Heart right ventricle (tissue), 16 donors: ENCODE measurements at regions not wholly inside any gene's neighbourhood (a gene's known extent, or its start where the extent isn't known, plus 50 kb on each side); places are given as distances from the start of the nearest gene placed in this dataset.

ENCODE experiments used
- ATAC-seq, 8 donors: fragments of 200-7000 bp; cut with Tn5 transposase; one replicate each; pipeline ENCODE4 v1.9.1; 2020; ENCODE audit warnings: mild to moderate bottlenecking in 8 of 8, moderate library complexity in 8 of 8, moderate number of reproducible peaks in 1 of 8
- DNase-seq, 2 donors: peaks; one replicate each; pipeline ENCODE4 v3.0.0-alpha.2; 2020
- H3K27ac ChIP-seq, 10 donors: fragments of 200-600 bp; sonication (generic) in 2 of 10; one replicate each; pipeline versions ENCODE4 v1.5.0 to v1.8.0; 2020 to 2022; ENCODE audit warnings: mild to moderate bottlenecking in 3 of 10
- H3K27me3 ChIP-seq, 7 donors: fragments of 200-600 bp; one replicate each; pipeline ENCODE4 v1.8.0; 2021 to 2022; ENCODE audit warnings: mild to moderate bottlenecking in 2 of 7
- H3K36me3 ChIP-seq, 9 donors: fragments of 200-600 bp; sonication (generic) in 1 of 9; one replicate each; pipeline versions ENCODE4 v1.5.0 to v1.8.0; 2020 to 2022; ENCODE audit warnings: mild to moderate bottlenecking in 2 of 9
- H3K4me1 ChIP-seq, 9 donors: fragments of 200-600 bp; sonication (generic) in 1 of 9; one replicate each; pipeline versions ENCODE4 v1.5.0 to v1.8.0; 2020 to 2022; ENCODE audit warnings: mild to moderate bottlenecking in 4 of 9
- H3K4me3 ChIP-seq, 10 donors: fragments of 200-600 bp; sonication (generic) in 2 of 10; one replicate each; pipeline versions ENCODE4 v1.5.0 to v1.8.0; 2020 to 2022; ENCODE audit warnings: mild to moderate bottlenecking in 7 of 10, moderate library complexity in 2 of 10
- H3K9me3 ChIP-seq, 11 donors: fragments of 200-600 bp in 10 of 11; sonication (generic) in 2 of 11; one replicate each; pipeline versions ENCODE4 v1.5.0 to v1.8.0; 2013 to 2022; ENCODE audit warnings: mild to moderate bottlenecking in 2 of 11, control low read depth in 1 of 11, moderate library complexity in 1 of 11
- CTCF ChIP-seq, 9 donors: fragments of 200-600 bp; sonication (generic) in 2 of 9; IDR thresholded peaks; one replicate each; pipeline versions ENCODE4 v1.5.0 to v1.8.0; 2021 to 2022; ENCODE audit warnings: antibody characterized with exemption in 9 of 9, mild to moderate bottlenecking in 5 of 9, moderate library complexity in 1 of 9
- WGBS, 2 donors: extraction: QIAGEN DNeasy Blood & Tissue Kit; methylation state at CpG; one replicate each; pipeline ENCODE4 v1.1.7; 2013; ENCODE audit warnings: inconsistent platforms in 1 of 2; 5-methylcytosine and 5-hydroxymethylcytosine counted together
- intact Hi-C, 10 donors: fragments of 100-400 bp; cut with DNase I; formaldehyde crosslinking; loops; one replicate each; pipeline versions ENCODE4 v1.11.1 to v1.14.2; 2022
- donor health status: Arrhythmogenic right ventricular cardiomyopathy.
- donor health status: ischemic (EF 13 %, LVEDD 7.1; RV severe dilation, severe dysfunction).
- donor health status: healthy with polysubstance abuse.
- donor health status: DM: no; HTN: yes; CAD: no.
- donor health status: DM: no; HTN: no; CAD: no.
- donor health status: ischemic (EF 25% LVEDD 6.9; RV normal size, moderate dysfunction).
- donor health status: ischemic (EF 25% LVEDD 5.7; RV mildly dilated, moderate dysfunction).
- donor health status: healthy.
- donor health status: DM: yes; HTN: yes; CAD: no.
- donor health status: Ischemic cardiomyopathy.
- donor health status: ischemic (EF 35%, LVEDD 5.7; RV mildly dilated, moderate dysfunction).
- donor health status: nonischemic (EF 11% LVEDD 7.7; RV severe dilation, severe dysfunction).
- donor health status: DM: yes; HTN: yes; CAD: no.
- donor health status: PGD.
- donor health status: ischemic (EF 29% LVEDD 5.4; RV normal size, mild dysfunction).
- donor health status: nonischemic (EF 23%, LVEDD 6.1; RV moderate dilation, normal function).

DNA sequence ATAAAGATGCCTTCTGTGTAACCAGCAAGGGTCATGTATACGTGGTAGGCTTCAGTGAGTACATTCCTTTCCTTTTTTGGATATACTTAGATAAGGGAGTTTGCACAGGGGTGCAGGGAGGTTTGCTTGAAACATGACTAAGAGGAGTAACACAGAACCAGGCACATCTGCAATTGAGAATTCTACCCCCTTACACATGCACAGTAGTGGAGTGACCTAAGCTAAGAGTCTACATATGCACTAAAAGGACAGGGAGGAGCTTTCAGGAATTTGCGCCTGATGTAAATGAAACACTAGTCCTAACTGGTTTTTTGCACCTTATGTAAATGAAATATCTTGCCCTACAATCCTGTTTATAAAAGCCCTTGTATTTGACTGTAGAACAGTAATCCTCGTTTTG, 194.8 kb upstream of the NABP1 start:
- Histone ChIP-seq H3K27me3 (no peaks in the 10 kb centered on the region), H3K4me3 (no peak overlapping the region), H3K9me3 (peaks cover 0 to 37% (median 10%) of the 10 kb centered on the region in 11 donors), H3K36me3 (no peaks in the 10 kb centered on the region), H3K27ac (no peak overlapping the region), H3K4me1 (peaks cover 5 to 38% (median 21%) of the 10 kb centered on the region in 9 donors)
- intact Hi-C loops = no loop called here
- WGBS, 2 donors = 66 to 71% methylated on average over 3 of the region's 3 CpGs
- DNase-seq (no peak), ATAC-seq (no peak)
- no peak for TF ChIP-seq CTCF (IDR thresholded peaks at IDR 0.05)

DNA sequence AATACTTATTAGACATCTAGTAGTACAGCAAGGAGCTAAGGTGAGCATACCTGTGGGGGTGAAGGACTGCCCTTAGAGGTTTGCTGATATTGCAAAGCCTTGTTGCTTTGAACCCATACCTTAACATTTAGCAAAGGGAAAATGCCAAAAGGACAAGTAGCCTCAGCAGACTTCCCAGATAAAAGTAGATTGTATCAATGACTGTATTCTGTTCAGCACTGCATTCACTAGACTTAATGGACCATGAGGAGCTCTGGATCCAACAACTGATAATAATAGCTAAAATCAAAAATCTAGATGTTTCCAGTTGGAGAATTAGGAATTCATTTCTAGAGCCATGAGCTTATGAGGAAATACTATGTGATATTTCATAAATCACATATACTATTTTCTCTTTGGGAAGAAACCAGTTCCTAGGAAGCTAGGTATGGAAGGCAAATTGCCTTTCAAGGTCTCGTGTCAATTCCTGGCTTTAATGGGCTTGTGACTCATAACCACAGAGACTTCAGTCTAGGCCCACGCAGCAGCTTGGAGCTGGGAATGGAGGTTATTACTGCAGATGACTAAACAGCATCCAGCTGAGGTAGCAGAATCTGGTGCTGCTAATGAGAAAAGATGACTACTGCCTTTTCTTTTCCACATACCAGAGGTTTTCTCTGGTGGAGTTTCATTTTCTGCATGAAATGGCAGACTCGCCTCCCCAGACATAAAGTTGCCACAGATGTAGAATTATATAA, 191.2 kb upstream of the NABP1 start:
- Histone ChIP-seq H3K27me3 (no peaks in the 10 kb centered on the region), H3K9me3 (peaks cover 0 to 25% (median 6%) of the 10 kb centered on the region in 11 donors), H3K36me3 (no peaks in the 10 kb centered on the region), H3K27ac (peak overlapping the region in 1 of 10 donors; percentile 4), H3K4me3 (no peak overlapping the region), H3K4me1 (peaks cover 0 to 18% (median 3%) of the 10 kb centered on the region in 9 donors)
- TF ChIP-seq CTCF (IDR thresholded peaks at IDR 0.05) = no peak
- WGBS, 2 donors = 85 to 93% methylated on average over 3 of the region's 3 CpGs
- intact Hi-C loops = no loop called here
- no peak for DNase-seq
- peak in 5 of 8 donors; percentile 42 to 82 (median 61) for ATAC-seq

- DNase-seq = no peak
- Histone ChIP-seq H3K36me3 (no peaks in the 10 kb centered on the region), H3K4me1 (peaks cover 0 to 18% (median 3%) of the 10 kb centered on the region in 9 donors), H3K9me3 (peaks cover 0 to 11% (median 2%) of the 10 kb centered on the region in 11 donors), H3K27me3 (no peaks in the 10 kb centered on the region), H3K27ac (peak overlapping the region in 1 of 10 donors; percentile 11), H3K4me3 (no peak overlapping the region)
- TF ChIP-seq CTCF (IDR thresholded peaks at IDR 0.05) = no peak
- WGBS, 2 donors = 74 to 83% methylated on average over 7 of the region's 7 CpGs
- intact Hi-C loops = no loop called here
- peak in 1 of 8 donors; percentile 22 for ATAC-seq
Observed at GRCh38 chr2:191488135-191488534, 189.8 kb upstream of the NABP1 start.

GRCh38 chr2:191489177-191489576, 188.8 kb upstream of the NABP1 start:
- Histone ChIP-seq H3K4me3 (no peak overlapping the region), H3K27ac (no peak overlapping the region), H3K27me3 (no peaks in the 10 kb centered on the region), H3K9me3 (peaks cover 0 to 6% (median 0%) of the 10 kb centered on the region in 11 donors), H3K4me1 (peaks cover 0 to 18% (median 3%) of the 10 kb centered on the region in 9 donors), H3K36me3 (no peaks in the 10 kb centered on the region)
- DNase-seq (no peak), ATAC-seq (no peak)
- no peak for TF ChIP-seq CTCF (IDR thresholded peaks at IDR 0.05)
- 82 to 85% methylated on average over 2 of the region's 2 CpGs for WGBS, 2 donors
- intact Hi-C loops = no loop called here
